ENCODE measurements at regions not wholly inside any gene's neighbourhood (a gene's known extent, or its start where the extent isn't known, plus 50 kb on each side); places are given as distances from the start of the nearest gene placed in this dataset.

DNA sequence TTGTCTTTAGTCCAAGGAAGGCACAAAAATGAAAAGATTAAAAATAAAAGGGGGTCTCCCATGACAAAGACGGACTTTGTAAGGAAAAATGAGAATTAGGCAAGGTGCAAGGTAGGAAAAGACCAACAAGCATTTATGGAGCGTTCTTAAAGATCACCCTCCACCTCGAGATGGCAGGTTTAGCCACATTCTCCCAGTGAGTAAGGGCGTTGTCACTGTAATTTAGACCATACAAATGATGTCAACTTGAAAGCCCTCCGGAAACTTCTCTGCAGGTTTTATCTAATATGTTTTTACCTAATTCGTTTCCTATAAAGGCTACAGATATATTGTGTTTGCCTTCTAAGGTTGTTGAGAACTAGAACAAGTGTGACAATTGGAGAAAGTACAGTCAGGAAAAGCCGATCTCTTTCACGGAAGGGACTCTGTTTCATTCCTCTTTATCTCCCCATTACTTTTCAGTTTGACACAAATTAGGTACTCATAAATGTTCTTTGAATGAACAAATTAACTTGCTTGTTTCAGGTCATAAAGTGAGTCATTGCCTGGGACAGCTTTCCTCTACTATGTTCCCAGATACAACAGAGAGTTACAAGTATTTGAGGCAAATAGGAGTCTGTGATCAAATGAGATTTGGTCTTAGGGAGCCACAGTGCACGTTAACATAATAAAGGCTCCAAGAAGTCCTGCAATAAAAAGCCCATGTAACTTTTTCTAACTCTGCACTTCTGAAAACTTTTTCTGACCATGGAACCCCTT, 102.6 kb upstream of the HABP2 start:
- DNase-seq (ENCODE audit: low read depth) = no peak
- H3K4me3 ChIP-seq (ENCODE audit: low read depth, low read length) = no peak overlapping the region
- TF ChIP-seq, protein P1, sequence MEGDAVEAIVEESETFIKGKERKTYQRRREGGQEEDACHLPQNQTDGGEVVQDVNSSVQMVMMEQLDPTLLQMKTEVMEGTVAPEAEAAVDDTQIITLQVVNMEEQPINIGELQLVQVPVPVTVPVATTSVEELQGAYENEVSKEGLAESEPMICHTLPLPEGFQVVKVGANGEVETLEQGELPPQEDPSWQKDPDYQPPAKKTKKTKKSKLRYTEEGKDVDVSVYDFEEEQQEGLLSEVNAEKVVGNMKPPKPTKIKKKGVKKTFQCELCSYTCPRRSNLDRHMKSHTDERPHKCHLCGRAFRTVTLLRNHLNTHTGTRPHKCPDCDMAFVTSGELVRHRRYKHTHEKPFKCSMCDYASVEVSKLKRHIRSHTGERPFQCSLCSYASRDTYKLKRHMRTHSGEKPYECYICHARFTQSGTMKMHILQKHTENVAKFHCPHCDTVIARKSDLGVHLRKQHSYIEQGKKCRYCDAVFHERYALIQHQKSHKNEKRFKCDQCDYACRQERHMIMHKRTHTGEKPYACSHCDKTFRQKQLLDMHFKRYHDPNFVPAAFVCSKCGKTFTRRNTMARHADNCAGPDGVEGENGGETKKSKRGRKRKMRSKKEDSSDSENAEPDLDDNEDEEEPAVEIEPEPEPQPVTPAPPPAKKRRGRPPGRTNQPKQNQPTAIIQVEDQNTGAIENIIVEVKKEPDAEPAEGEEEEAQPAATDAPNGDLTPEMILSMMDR (IDR thresholded peaks at IDR 0.05; ENCODE audit: insufficient read depth, low read depth, low read length, missing control alignments) = no peak

DNA sequence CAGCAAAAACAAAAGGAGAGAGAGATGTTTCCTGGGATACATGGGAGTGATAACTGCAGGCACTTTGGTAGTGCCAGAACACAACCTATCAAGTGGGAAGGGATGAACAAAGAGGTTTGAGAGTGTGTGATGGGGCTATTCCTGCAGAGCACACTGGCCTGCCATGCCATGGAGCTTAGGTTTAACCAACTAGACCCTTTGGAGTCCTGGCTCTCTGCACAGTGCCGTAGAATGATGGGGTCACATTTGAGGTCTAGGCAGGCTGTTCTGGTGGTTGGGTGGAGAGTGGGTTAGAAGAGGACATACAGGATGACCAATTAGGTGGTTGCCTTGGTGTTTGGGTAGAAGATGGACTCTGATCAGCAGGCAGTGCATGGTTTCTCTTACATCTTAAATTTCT, 101.9 kb upstream of the HABP2 start:
- no peak for DNase-seq (ENCODE audit: low read depth)
- TF ChIP-seq, protein P1 (IDR thresholded peaks at IDR 0.05; ENCODE audit: insufficient read depth, low read depth, low read length, missing control alignments) = no peak
- H3K4me3 ChIP-seq (ENCODE audit: low read depth, low read length) = no peak overlapping the region

- no peak overlapping the region for H3K4me3 ChIP-seq (ENCODE audit: low read depth, low read length)
- TF ChIP-seq, protein P1 (IDR thresholded peaks at IDR 0.05; ENCODE audit: insufficient read depth, low read depth, low read length, missing control alignments) = no peak
- no peak for DNase-seq (ENCODE audit: low read depth)
Observed at GRCh38 chr10:113452146-113452845, 100.6 kb upstream of the HABP2 start.

DNA sequence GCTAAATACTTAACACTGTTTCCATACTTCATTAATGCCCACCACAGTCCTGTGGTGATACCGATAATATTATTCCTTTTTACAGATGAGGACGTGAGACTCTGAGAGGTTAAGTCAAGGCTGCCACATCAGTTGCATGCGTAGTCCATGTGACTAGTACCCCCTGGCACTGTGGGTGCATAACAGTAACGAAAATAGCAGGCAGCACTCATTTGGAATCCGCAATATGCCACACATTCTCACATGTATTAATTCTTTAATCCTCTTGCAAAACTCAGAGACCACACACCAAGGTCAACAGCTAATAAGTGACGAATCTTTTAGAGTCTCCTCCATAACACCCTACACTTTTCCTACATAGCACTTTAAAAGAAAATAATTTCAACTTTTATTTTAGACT, 99.5 kb upstream of the HABP2 start:
- TF ChIP-seq, protein P1 (IDR thresholded peaks at IDR 0.05; ENCODE audit: insufficient read depth, low read depth, low read length, missing control alignments) = no peak

DNA sequence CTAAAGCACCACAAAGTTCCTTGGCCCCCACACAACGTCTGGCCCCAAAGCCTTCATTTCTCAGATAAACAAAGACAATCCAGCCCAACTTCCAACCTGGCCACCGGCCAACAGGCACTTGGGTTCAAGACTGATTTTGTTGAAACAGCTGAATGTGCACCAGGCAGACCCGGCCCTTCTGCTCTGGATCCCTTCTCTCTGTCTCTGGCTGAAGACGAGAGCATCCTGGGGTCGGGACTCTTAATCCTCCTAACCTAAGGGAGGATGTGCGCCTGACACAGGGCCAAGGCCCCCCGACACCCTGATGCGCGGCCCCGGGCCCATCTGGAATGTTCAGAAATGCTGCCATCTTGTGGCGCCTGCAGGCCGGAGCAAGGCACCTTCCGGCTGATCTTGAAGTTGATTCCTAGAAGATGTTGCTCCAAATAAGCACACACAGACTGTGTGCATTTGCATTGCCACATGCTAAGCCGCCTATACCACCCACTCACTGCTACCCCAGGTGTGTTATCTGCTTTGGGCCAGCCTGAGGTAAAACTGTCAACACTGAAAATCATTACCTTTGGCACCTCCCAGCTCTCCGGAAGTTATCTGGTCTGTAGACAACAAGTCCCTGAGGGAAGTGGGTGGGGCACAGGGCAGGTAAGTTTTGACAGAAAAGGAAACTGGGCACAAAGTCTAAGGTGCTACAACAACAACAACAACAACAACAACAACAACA, 98.4 kb upstream of the HABP2 start:
- no peak overlapping the region for H3K4me3 ChIP-seq (ENCODE audit: low read depth, low read length)
- TF ChIP-seq, protein P1 (IDR thresholded peaks at IDR 0.05; ENCODE audit: insufficient read depth, low read depth, low read length, missing control alignments) = peak; percentile 64
- DNase-seq (ENCODE audit: low read depth) = peak; percentile 34

More for the DNA sequence above, 99.5 kb upstream of the HABP2 start:
- no peak overlapping the region for H3K4me3 ChIP-seq (ENCODE audit: low read depth, low read length)
- no peak for DNase-seq (ENCODE audit: low read depth)

- no peak for DNase-seq (ENCODE audit: low read depth)
- TF ChIP-seq, protein P1 (IDR thresholded peaks at IDR 0.05; ENCODE audit: insufficient read depth, low read depth, low read length, missing control alignments) = no peak
Observed at GRCh38 chr10:113455947-113456346, 96.9 kb upstream of the HABP2 start.

More at GRCh38 chr10:113455947-113456346, 96.9 kb upstream of the HABP2 start:
- H3K4me3 ChIP-seq (ENCODE audit: low read depth, low read length) = no peak overlapping the region

All from GM12865 (cell line).